Stimulated activated CD4-positive, alpha-beta T cell treated with anti-CD3 and anti-CD28 coated beads, Interleukin-2, amount 100 ng/mL, for 48 hours (primary cell): ENCODE measurements at regions not wholly inside any gene's neighbourhood (a gene's known extent, or its start where the extent isn't known, plus 50 kb on each side); places are given as distances from the start of the nearest gene placed in this dataset.

Experiments used
- DNase-seq, 2 donors: peaks; one replicate each; pipeline ENCODE4 v3.0.0-alpha.2; 2020

DNA sequence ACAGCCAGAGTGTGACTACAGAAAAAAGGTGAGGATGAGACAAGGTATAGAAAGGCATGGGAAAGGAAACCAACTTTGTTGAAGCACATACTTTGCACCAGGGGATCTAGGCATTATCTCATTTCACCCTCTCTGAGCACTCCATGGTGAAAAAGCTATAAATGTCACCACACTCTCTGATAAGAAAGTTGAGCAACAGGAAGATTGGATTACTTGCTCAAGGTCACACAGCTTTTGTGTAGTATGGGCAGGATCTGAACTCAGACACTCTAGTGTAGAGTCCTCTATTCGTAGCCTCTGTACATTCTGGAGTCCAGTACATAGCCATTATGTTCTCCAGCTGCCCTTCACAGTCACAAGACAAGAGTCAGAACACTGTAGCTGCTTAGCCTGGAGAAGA lies 163.4 kb upstream of the SEMA6D start:
- no peak for DNase-seq

- DNase-seq = no peak
Measured at GRCh38 chr15:47561102-47561501, 156.2 kb upstream of the SEMA6D start.

- DNase-seq = no peak
Measured at GRCh38 chr15:47565949-47566348, 151.4 kb upstream of the SEMA6D start.

DNA sequence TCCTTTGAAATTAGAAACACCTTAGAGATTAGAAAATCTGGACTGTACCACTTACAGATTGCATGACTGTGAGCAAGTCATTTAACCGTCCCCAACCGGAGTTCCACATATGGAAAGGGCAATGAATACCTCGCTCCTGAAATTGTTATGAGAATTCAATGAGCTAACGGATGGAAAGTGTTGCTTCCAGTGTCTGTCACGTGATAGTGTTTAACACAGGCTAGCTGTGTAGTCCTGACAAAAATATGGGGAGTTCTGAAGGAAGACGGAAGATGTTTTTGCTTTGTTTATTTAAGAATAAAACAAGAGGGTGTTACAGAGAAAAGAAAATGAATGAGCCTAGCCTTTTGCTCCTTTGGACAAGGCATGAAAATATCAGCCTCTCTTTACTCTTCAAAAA lies 150.7 kb upstream of the SEMA6D start:
- no peak for DNase-seq

DNA sequence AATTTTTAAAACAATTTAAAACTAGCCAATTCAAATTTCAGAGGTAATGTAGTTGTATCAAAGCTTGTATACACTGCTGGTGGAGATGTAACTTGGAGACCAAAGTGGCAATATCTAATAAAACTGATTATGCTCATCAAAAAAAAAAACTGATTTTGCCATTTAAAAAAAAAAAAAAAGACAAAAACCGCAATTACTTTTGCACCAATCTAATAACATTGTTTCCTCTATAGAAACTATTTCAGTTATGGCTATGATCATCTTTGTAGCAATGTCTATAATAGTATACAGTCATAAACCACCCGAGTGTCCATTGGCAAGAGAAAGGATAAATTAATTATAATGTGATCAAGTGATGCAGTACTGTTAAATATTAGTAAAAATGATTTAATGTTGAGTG lies 149.3 kb upstream of the SEMA6D start:
- no peak for DNase-seq

- no peak for DNase-seq
Measured at GRCh38 chr15:47570044-47570443, 147.3 kb upstream of the SEMA6D start.

GRCh38 chr15:47570451-47570850 lies 146.9 kb upstream of the SEMA6D start:
- DNase-seq = no peak

DNA sequence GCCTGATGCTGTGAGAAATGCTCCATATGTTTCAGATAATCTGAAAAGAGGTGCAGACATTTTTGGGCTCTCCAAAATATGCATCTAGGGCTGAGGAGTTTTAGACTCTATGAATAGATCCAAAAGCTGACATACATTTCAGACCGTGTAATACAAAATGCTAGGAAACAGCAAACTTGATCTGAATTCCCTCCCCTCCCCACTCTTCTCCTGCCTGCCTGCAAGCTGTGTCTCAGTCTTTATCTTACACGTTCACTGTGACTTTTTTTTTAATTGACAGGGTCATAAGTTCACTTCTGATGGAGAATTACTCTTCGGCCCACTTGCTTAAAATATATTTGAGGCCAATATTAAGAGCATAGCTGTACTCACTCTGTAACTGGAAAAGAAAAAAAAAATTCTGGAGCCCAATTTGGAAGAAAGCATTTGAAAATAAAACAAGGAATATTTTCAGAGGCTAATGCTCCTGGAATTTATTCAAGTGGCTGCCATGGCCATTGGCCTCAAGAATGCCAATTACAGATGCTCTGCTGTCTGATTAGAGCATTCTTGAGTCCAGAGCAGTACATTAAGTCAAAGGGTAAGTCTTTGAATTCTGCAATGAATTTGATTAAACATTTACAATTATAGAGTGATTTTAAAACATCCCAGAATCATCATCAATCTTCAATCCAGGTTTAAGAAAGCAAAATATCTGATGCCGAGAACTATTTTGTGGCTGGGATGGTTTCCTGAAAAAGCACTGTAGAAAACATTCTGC lies 146.2 kb upstream of the SEMA6D start:
- no peak for DNase-seq

GRCh38 chr15:47573673-47574072 lies 143.6 kb upstream of the SEMA6D start:
- no peak for DNase-seq

GRCh38 chr15:47577000-47577399 lies 140.3 kb upstream of the SEMA6D start:
- DNase-seq = no peak

DNA sequence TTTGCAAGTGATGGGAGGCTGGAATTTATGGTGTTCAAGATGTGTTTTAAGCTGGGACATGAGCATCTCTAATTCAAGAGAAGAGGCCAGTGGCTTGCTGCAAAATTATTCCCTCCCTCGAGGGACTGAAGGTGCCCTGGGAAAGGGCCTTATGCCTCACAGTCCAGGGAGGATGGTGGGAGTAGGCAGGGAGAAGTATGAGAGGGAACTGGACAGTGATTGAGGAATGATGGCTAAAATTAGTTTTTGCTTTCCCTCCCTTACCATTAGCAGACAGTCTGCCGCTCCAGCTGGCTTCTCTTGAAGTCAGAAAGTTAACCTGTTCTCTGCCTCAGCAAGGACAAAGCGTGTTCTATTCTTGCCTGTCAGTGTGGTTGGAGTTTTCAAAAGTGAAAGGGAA lies 139.8 kb upstream of the SEMA6D start:
- no peak for DNase-seq

DNA sequence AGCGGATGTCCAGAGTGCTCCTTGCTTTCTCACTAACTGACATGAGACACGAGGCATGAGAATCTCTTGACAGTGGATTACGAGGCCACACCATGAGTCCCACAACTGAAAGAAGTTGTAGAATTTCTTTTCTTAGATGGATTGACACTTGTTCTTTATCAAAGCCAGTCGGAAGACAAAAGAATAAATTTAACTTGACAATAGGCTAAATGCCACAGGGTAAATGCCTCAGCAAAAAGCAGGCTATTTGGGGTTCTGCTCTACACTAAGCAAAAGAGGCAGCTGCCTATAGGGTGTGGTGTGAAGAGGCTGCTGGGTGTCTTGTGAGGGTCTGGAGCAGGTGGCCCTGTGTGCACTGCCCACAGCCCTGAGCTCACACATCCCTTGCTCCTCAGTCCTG lies 135.1 kb upstream of the SEMA6D start:
- DNase-seq = no peak

- DNase-seq = no peak
Measured at GRCh38 chr15:47584316-47584715, 133.0 kb upstream of the SEMA6D start.

DNA sequence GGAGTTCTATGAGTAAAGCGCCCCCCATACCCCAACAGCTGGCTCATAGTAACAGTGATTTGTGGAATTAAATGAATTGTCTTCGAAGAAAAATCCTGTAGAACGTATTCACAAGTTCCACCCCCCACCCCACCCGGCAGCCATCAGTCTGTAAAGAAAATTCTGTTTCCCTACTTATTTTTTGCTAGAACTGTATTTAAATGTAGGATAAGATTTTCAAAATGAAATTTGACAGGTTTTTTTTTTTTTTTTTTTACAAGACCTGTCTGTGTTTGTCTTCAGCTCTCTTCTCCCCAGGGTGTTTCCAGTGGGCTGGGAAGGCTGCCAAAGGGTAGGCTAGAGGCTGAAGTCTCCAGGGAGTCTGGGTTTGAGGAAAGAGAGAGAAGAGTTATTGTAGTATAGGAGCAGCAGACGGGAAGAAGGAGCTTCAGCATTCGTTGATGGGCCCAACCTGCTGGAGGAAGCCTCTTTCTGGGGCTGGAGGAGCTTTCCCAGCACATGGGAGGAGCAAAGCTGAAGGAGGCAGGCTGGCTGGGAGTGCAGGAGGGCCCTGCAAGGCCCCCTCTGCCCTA lies 130.6 kb upstream of the SEMA6D start:
- no peak for DNase-seq

GRCh38 chr15:47587940-47588802 lies 129.1 kb upstream of the SEMA6D start:
- no peak for DNase-seq

- no peak for DNase-seq
Measured at GRCh38 chr15:47588958-47589357, 128.3 kb upstream of the SEMA6D start.

- DNase-seq = no peak
Measured at GRCh38 chr15:47598996-47599395, 118.3 kb upstream of the SEMA6D start.

GRCh38 chr15:47599806-47600205 lies 117.5 kb upstream of the SEMA6D start:
- DNase-seq = no peak

GRCh38 chr15:47602121-47602520 lies 115.2 kb upstream of the SEMA6D start:
- no peak for DNase-seq

GRCh38 chr15:47603026-47603425 lies 114.3 kb upstream of the SEMA6D start:
- DNase-seq = no peak

DNA sequence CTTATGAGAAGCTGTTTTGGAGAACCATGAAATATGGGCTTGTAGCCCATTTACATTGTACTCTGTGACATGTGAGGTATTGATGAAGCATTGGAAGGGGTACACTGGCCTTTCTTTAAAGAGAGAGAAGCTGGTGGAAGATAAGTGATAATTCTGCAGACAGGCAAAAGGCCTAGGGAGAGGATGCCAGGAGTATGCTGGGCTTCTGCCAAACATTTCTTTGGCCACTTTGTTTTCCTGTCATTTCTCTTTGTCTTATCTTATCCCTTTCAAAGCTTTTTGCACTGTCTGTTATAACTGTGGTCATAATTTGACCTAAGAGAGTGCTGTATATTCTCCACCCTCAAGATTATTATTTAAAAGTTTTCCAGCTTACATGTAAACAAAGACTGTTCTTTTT lies 109.6 kb upstream of the SEMA6D start:
- DNase-seq = no peak

DNA sequence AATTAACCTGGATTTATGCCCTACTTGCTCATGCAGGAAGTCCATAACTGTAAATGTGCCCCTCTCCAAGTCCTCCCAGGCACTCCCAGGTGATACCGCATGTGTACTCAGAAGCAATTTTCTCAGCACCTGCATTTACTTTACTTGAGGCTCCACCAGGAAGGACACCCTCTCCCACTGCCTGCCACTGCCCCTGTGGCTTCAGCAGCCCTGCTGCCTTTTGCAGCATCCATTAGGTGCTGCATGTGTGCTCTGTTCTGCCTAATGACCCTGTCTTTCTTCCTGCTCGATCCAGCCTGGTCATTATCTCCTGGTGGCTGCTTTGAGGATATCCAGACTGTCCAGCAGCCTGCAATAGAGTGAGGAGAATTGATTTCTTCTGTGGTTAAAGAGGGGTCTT lies 107.6 kb upstream of the SEMA6D start:
- no peak for DNase-seq

GRCh38 chr15:47610736-47611135 lies 106.6 kb upstream of the SEMA6D start:
- no peak for DNase-seq
